ENCODE measurements at regions not wholly inside any gene's neighbourhood (a gene's known extent, or its start where the extent isn't known, plus 50 kb on each side); places are given as distances from the start of the nearest gene placed in this dataset.

- TF ChIP-seq EZH2 (IDR thresholded peaks at IDR 0.05) = no peak
- no peak for TF ChIP-seq FOXP2 (optimal IDR thresholded peaks at IDR 0.05; ENCODE audit: control extremely low read depth, extremely low read length, insufficient read depth)
- TF ChIP-seq POLR2AphosphoS5 (IDR thresholded peaks at IDR 0.05; ENCODE audit: borderline replicate concordance, low read depth, low read length) = no peak
- Histone ChIP-seq H3K27ac (peak overlapping the region; percentile 4; the same call in 1 of the 2 replicates), H3K4me3 (no peak overlapping the region), H3K36me3 (ENCODE audit: insufficient read depth, low read length) (no peaks in the 10 kb centered on the region), H3K9me3 (ENCODE audit: low read depth, low read length) (0 out of 2 replicates have a peak, but pooled peaks cover 3% of the 10 kb centered on the region), H3K9ac (ENCODE audit: insufficient read length) (no peak overlapping the region)
- no peak for DNase-seq (ENCODE audit: low read depth, low spot score)
Measured at GRCh38 chr3:176969066-176969465, 228.2 kb downstream of the TBL1XR1 start.

- DNase-seq (ENCODE audit: low read depth, low spot score) = no peak
- Histone ChIP-seq H3K27ac (peak overlapping the region; percentile 4; the same call in 1 of the 2 replicates), H3K9me3 (ENCODE audit: low read depth, low read length) (0 out of 2 replicates have a peak, but pooled peaks cover 3% of the 10 kb centered on the region), H3K4me3 (no peak overlapping the region), H3K9ac (ENCODE audit: insufficient read length) (no peak overlapping the region), H3K36me3 (ENCODE audit: insufficient read depth, low read length) (no peaks in the 10 kb centered on the region)
- TF ChIP-seq FOXP2 (optimal IDR thresholded peaks at IDR 0.05; ENCODE audit: control extremely low read depth, extremely low read length, insufficient read depth) (no peak), EZH2 (IDR thresholded peaks at IDR 0.05) (no peak), POLR2AphosphoS5 (IDR thresholded peaks at IDR 0.05; ENCODE audit: borderline replicate concordance, low read depth, low read length) (no peak)
Measured at GRCh38 chr3:176968631-176969030, 228.7 kb downstream of the TBL1XR1 start.

DNA sequence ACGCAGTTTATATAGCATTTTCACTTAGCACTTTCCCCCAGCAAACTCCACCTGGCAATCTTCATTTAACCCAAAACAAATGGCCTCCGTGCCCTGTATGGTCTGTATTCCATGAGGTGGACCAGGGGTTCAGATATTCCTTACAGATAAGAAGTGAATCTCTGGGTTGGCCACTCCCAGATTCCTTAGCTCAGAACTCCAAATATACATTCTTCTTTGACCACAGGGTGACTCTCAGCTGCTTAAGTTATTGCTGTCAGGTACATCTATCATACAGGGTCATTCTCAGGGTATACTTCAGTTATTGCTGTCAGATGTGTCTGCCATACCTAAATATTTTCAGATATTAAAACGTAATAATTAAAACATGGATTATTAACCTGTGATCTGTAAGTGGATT is 229.8 kb downstream of the TBL1XR1 start:
- DNase-seq (ENCODE audit: low read depth, low spot score) = no peak
- Histone ChIP-seq H3K27ac (no peak overlapping the region), H3K36me3 (ENCODE audit: insufficient read depth, low read length) (no peaks in the 10 kb centered on the region), H3K9ac (ENCODE audit: insufficient read length) (no peak overlapping the region), H3K9me3 (ENCODE audit: low read depth, low read length) (0 out of 2 replicates have a peak, but pooled peaks cover 3% of the 10 kb centered on the region), H3K4me3 (no peak overlapping the region)
- TF ChIP-seq POLR2AphosphoS5 (IDR thresholded peaks at IDR 0.05; ENCODE audit: borderline replicate concordance, low read depth, low read length) (no peak), EZH2 (IDR thresholded peaks at IDR 0.05) (no peak), FOXP2 (optimal IDR thresholded peaks at IDR 0.05; ENCODE audit: control extremely low read depth, extremely low read length, insufficient read depth) (no peak)

- TF ChIP-seq FOXP2 (optimal IDR thresholded peaks at IDR 0.05; ENCODE audit: control extremely low read depth, extremely low read length, insufficient read depth) (no peak), EZH2 (IDR thresholded peaks at IDR 0.05) (no peak), POLR2AphosphoS5 (IDR thresholded peaks at IDR 0.05; ENCODE audit: borderline replicate concordance, low read depth, low read length) (no peak)
- H3K9me3 ChIP-seq (ENCODE audit: low read depth, low read length) = peaks cover 9% of the 10 kb centered on the region; the same call in 1 of the 2 replicates
- no peak overlapping the region for H3K9ac ChIP-seq (ENCODE audit: insufficient read length)
- no peak for DNase-seq (ENCODE audit: low read depth, low spot score)
- H3K4me3 ChIP-seq = peak overlapping the region; percentile 5; the same call in 1 of the 2 replicates
- no peak overlapping the region for H3K27ac ChIP-seq
- H3K36me3 ChIP-seq (ENCODE audit: insufficient read depth, low read length) = no peaks in the 10 kb centered on the region
Measured at GRCh38 chr3:176964661-176965060, 232.6 kb downstream of the TBL1XR1 start.

DNA sequence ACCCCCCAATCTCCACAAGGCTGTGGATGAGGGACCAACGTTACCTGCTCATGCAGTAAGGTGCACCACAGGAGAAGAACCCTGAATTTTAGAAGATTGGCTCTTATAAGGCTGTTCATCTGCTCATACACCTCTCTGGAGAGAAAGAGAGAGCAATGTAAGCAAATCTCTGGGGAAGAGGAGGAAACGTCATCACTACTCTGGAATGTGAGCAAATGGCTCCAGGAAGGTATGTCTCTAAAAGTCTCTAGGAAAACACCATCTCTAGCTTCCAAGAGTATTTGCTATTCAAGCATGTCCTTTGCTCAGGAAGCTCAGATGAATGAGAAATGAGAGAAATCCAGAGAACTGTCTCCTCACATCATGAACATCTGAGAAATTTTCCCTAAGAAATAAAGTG is 235.4 kb downstream of the TBL1XR1 start:
- Histone ChIP-seq H3K4me3 (no peak overlapping the region), H3K27ac (no peak overlapping the region), H3K36me3 (ENCODE audit: insufficient read depth, low read length) (no peaks in the 10 kb centered on the region), H3K9me3 (ENCODE audit: low read depth, low read length) (peaks cover 9% of the 10 kb centered on the region; the same call in 1 of the 2 replicates), H3K9ac (ENCODE audit: insufficient read length) (no peak overlapping the region)
- TF ChIP-seq FOXP2 (optimal IDR thresholded peaks at IDR 0.05; ENCODE audit: control extremely low read depth, extremely low read length, insufficient read depth) = no peak
- no peak for DNase-seq (ENCODE audit: low read depth, low spot score)

DNA sequence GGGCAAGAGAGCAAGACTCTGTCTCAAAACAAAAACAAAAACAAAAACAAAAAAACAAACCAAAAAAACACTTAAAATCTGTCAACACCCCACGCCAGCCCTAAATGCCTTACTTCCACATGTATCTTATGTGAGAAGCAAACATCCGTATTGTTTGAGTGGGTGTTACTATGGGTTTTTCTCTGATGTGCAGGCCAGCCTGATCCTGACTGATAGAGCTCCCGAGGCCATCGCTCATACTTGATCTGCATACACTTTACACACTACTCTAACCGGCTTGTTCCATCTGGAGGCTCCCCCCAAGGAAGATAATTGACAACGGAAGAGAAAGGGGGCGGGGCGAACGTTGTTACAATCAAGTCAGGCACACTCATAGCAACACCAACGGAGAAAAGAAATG is 237.4 kb downstream of the TBL1XR1 start:
- H3K4me3 ChIP-seq = no peak overlapping the region
- no peaks in the 10 kb centered on the region for H3K36me3 ChIP-seq (ENCODE audit: insufficient read depth, low read length)
- no peak for TF ChIP-seq EZH2 (IDR thresholded peaks at IDR 0.05)
- no peak for TF ChIP-seq POLR2AphosphoS5 (IDR thresholded peaks at IDR 0.05; ENCODE audit: borderline replicate concordance, low read depth, low read length)
- TF ChIP-seq FOXP2 (optimal IDR thresholded peaks at IDR 0.05; ENCODE audit: control extremely low read depth, extremely low read length, insufficient read depth) = no peak
- H3K9me3 ChIP-seq (ENCODE audit: low read depth, low read length) = peaks cover 9% of the 10 kb centered on the region; the same call in 1 of the 2 replicates
- no peak for DNase-seq (ENCODE audit: low read depth, low spot score)
- no peak overlapping the region for H3K27ac ChIP-seq
- H3K9ac ChIP-seq (ENCODE audit: insufficient read length) = no peak overlapping the region

DNA sequence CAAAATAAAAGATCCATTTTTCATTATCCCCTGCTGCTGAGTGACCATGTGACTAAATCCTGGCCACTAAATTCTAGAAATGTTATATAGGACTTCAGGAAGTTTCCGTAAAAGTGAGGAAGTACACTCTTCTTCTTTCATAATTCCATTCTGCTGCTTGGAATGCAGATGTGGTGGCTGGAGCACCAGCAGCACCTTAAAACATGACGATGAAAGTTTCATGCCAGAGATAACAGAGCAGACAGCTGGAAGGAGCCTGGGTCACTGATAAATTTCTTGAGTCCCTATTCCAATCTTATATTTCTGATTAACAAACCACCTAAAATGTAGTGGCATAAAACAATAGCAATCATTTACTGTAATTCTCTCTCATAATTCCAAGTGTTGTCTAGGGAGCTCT is 238.7 kb downstream of the TBL1XR1 start:
- Histone ChIP-seq H3K27ac (peak overlapping the region; percentile 2; the same call in 1 of the 2 replicates), H3K4me3 (no peak overlapping the region)

GRCh38 chr3:176954517-176954916 is 242.8 kb downstream of the TBL1XR1 start:
- DNase-seq (ENCODE audit: low read depth, low spot score) = no peak
- Histone ChIP-seq H3K4me3 (no peak overlapping the region), H3K9ac (ENCODE audit: insufficient read length) (no peak overlapping the region), H3K36me3 (ENCODE audit: insufficient read depth, low read length) (no peaks in the 10 kb centered on the region), H3K27ac (no peak overlapping the region), H3K9me3 (ENCODE audit: low read depth, low read length) (no peaks in the 10 kb centered on the region)
- no peak for TF ChIP-seq EZH2 (IDR thresholded peaks at IDR 0.05)
- no peak for TF ChIP-seq FOXP2 (optimal IDR thresholded peaks at IDR 0.05; ENCODE audit: control extremely low read depth, extremely low read length, insufficient read depth)
- no peak for TF ChIP-seq POLR2AphosphoS5 (IDR thresholded peaks at IDR 0.05; ENCODE audit: borderline replicate concordance, low read depth, low read length)

More for the DNA sequence above, 238.7 kb downstream of the TBL1XR1 start:
- DNase-seq (ENCODE audit: low read depth, low spot score) = no peak
- no peaks in the 10 kb centered on the region for H3K36me3 ChIP-seq (ENCODE audit: insufficient read depth, low read length)
- H3K9ac ChIP-seq (ENCODE audit: insufficient read length) = no peak overlapping the region
- TF ChIP-seq FOXP2 (optimal IDR thresholded peaks at IDR 0.05; ENCODE audit: control extremely low read depth, extremely low read length, insufficient read depth) = no peak
- no peak for TF ChIP-seq POLR2AphosphoS5 (IDR thresholded peaks at IDR 0.05; ENCODE audit: borderline replicate concordance, low read depth, low read length)
- no peak for TF ChIP-seq EZH2 (IDR thresholded peaks at IDR 0.05)
- H3K9me3 ChIP-seq (ENCODE audit: low read depth, low read length) = peaks cover 9% of the 10 kb centered on the region; the same call in 1 of the 2 replicates
